ENCODE measurements at regions not wholly inside any gene's neighbourhood (a gene's known extent, or its start where the extent isn't known, plus 50 kb on each side); places are given as distances from the start of the nearest gene placed in this dataset.

GRCh38 chr16:26777821-26778220, 288.9 kb upstream of the C16orf82 start:
- H3K27ac ChIP-seq: no peak overlapping the region
- peaks cover 9% of the 10 kb centered on the region for H3K9me3 ChIP-seq (ENCODE audit: severe bottlenecking)
- no peak overlapping the region for H3K4me3 ChIP-seq (ENCODE audit: low read depth, low read length)
- H3K27me3 ChIP-seq (ENCODE audit: insufficient read depth, low read depth, severe bottlenecking): peaks cover 82% of the 10 kb centered on the region
- DNase-seq: no peak
- no peak for TF ChIP-seq CTCF (IDR thresholded peaks at IDR 0.05; ENCODE audit: low read depth, low read length)
- H3K36me3 ChIP-seq: no peaks in the 10 kb centered on the region

- DNase-seq: no peak
- H3K4me3 ChIP-seq (ENCODE audit: low read depth, low read length): no peak overlapping the region
Measured at GRCh38 chr16:26787924-26788323, 278.8 kb upstream of the C16orf82 start.

GRCh38 chr16:26791169-26791568, 275.6 kb upstream of the C16orf82 start:
- no peaks in the 10 kb centered on the region for H3K36me3 ChIP-seq
- H3K27ac ChIP-seq: no peak overlapping the region
- peaks cover 59% of the 10 kb centered on the region for H3K27me3 ChIP-seq (ENCODE audit: insufficient read depth, low read depth, severe bottlenecking)
- no peak for TF ChIP-seq CTCF (IDR thresholded peaks at IDR 0.05; ENCODE audit: low read depth, low read length)
- no peak overlapping the region for H3K4me3 ChIP-seq (ENCODE audit: low read depth, low read length)
- no peaks in the 10 kb centered on the region for H3K9me3 ChIP-seq (ENCODE audit: severe bottlenecking)
- no peak for DNase-seq

More at GRCh38 chr16:26787924-26788323, 278.8 kb upstream of the C16orf82 start:
- no peak overlapping the region for H3K27ac ChIP-seq
- peaks cover 2% of the 10 kb centered on the region for H3K9me3 ChIP-seq (ENCODE audit: severe bottlenecking)
- TF ChIP-seq CTCF (IDR thresholded peaks at IDR 0.05; ENCODE audit: low read depth, low read length): no peak
- peaks cover 67% of the 10 kb centered on the region for H3K27me3 ChIP-seq (ENCODE audit: insufficient read depth, low read depth, severe bottlenecking)
- H3K36me3 ChIP-seq: no peaks in the 10 kb centered on the region

- TF ChIP-seq CTCF (IDR thresholded peaks at IDR 0.05; ENCODE audit: low read depth, low read length): 0 out of 2 replicates have a peak, but pooled peaks have one; percentile 40
- no peak overlapping the region for H3K4me3 ChIP-seq (ENCODE audit: low read depth, low read length)
- peak; percentile 34 for DNase-seq
- no peak overlapping the region for H3K27ac ChIP-seq
- no peaks in the 10 kb centered on the region for H3K9me3 ChIP-seq (ENCODE audit: severe bottlenecking)
- peaks cover 64% of the 10 kb centered on the region for H3K27me3 ChIP-seq (ENCODE audit: insufficient read depth, low read depth, severe bottlenecking)
- no peaks in the 10 kb centered on the region for H3K36me3 ChIP-seq
Measured at GRCh38 chr16:26795184-26795583, 271.5 kb upstream of the C16orf82 start.

GRCh38 chr16:26801628-26802027, 265.1 kb upstream of the C16orf82 start:
- Histone ChIP-seq H3K36me3 (no peaks in the 10 kb centered on the region), H3K9me3 (ENCODE audit: severe bottlenecking) (no peaks in the 10 kb centered on the region), H3K27me3 (ENCODE audit: insufficient read depth, low read depth, severe bottlenecking) (peaks cover 79% of the 10 kb centered on the region), H3K4me3 (ENCODE audit: low read depth, low read length) (no peak overlapping the region), H3K27ac (no peak overlapping the region)
- TF ChIP-seq CTCF (IDR thresholded peaks at IDR 0.05; ENCODE audit: low read depth, low read length): no peak
- no peak for DNase-seq

- H3K27me3 ChIP-seq (ENCODE audit: insufficient read depth, low read depth, severe bottlenecking): peaks cover 78% of the 10 kb centered on the region
- no peak for TF ChIP-seq CTCF (IDR thresholded peaks at IDR 0.05; ENCODE audit: low read depth, low read length)
- H3K4me3 ChIP-seq (ENCODE audit: low read depth, low read length): no peak overlapping the region
- no peaks in the 10 kb centered on the region for H3K9me3 ChIP-seq (ENCODE audit: severe bottlenecking)
- no peak overlapping the region for H3K27ac ChIP-seq
- DNase-seq: no peak
- H3K36me3 ChIP-seq: no peaks in the 10 kb centered on the region
Measured at GRCh38 chr16:26802440-26802839, 264.3 kb upstream of the C16orf82 start.

All from WERI-Rb-1 (cell line).